HG03135 (cell line): ENCODE measurements at regions not wholly inside any gene's neighbourhood (a gene's known extent, or its start where the extent isn't known, plus 50 kb on each side); places are given as distances from the start of the nearest gene placed in this dataset.
"Not testable (repeated sequence)": the region's sequence is repeated elsewhere in the genome, so short reads cannot be mapped to it uniquely, and the experiment has no call there.

ENCODE experiments used
- ATAC-seq: cut with Tn5 transposase; IDR thresholded peaks from one replicate; pipeline ENCODE4 v1.9.1; 2021; ENCODE audit warnings: mild to moderate bottlenecking, moderate library complexity; ENCODE audit not compliant: unreplicated experiment

- ATAC-seq = no peak
Measured at GRCh38 chr6:78639111-78640110, 227.9 kb upstream of the IRAK1BP1 start.

- not testable (repeated sequence) for ATAC-seq
Measured at GRCh38 chr6:78643976-78644375, 223.4 kb upstream of the IRAK1BP1 start.

- ATAC-seq = not testable (repeated sequence)
Measured at GRCh38 chr6:78646542-78647415, 220.6 kb upstream of the IRAK1BP1 start.

GRCh38 chr6:78665819-78666218, 201.5 kb upstream of the IRAK1BP1 start:
- not testable (repeated sequence) for ATAC-seq

- ATAC-seq = no peak
Measured at GRCh38 chr6:78666764-78667163, 200.6 kb upstream of the IRAK1BP1 start.

- no peak for ATAC-seq
Measured at GRCh38 chr6:78670156-78670555, 197.2 kb upstream of the IRAK1BP1 start.

GRCh38 chr6:78670802-78671201, 196.5 kb upstream of the IRAK1BP1 start:
- no peak for ATAC-seq

GRCh38 chr6:78676069-78677007, 191.0 kb upstream of the IRAK1BP1 start:
- not testable (repeated sequence) for ATAC-seq

GRCh38 chr6:78688668-78689067, 178.7 kb upstream of the IRAK1BP1 start:
- ATAC-seq = no peak

- no peak for ATAC-seq
Measured at GRCh38 chr6:78693835-78694234, 173.5 kb upstream of the IRAK1BP1 start.

- ATAC-seq = not testable (repeated sequence)
Measured at GRCh38 chr6:78694628-78695027, 172.7 kb upstream of the IRAK1BP1 start.

GRCh38 chr6:78700991-78701390, 166.4 kb upstream of the IRAK1BP1 start:
- ATAC-seq = no peak

GRCh38 chr6:78701407-78701806, 165.9 kb upstream of the IRAK1BP1 start:
- ATAC-seq = no peak

GRCh38 chr6:78709021-78709420, 158.3 kb upstream of the IRAK1BP1 start:
- no peak for ATAC-seq

GRCh38 chr6:78713564-78713963, 153.8 kb upstream of the IRAK1BP1 start:
- no peak for ATAC-seq

- no peak for ATAC-seq
Measured at GRCh38 chr6:78744144-78744543, 123.2 kb upstream of the IRAK1BP1 start.

GRCh38 chr6:78746457-78746856, 120.9 kb upstream of the IRAK1BP1 start:
- no peak for ATAC-seq

- no peak for ATAC-seq
Measured at GRCh38 chr6:78749326-78749725, 118.0 kb upstream of the IRAK1BP1 start.

- ATAC-seq = not testable (repeated sequence)
Measured at GRCh38 chr6:78758297-78758798, 109.0 kb upstream of the IRAK1BP1 start.

- ATAC-seq = no peak
Measured at GRCh38 chr6:78768271-78768670, 99.1 kb upstream of the IRAK1BP1 start.
